SW 1271 (cell line): ENCODE measurements at regions not wholly inside any gene's neighbourhood (a gene's known extent, or its start where the extent isn't known, plus 50 kb on each side); places are given as distances from the start of the nearest gene placed in this dataset.

Source experiments
- DNase-seq, 2 experiments: peaks; one replicate each; lab custom pipeline; 2025; lab: John Stamatoyannopoulos, UW

DNA sequence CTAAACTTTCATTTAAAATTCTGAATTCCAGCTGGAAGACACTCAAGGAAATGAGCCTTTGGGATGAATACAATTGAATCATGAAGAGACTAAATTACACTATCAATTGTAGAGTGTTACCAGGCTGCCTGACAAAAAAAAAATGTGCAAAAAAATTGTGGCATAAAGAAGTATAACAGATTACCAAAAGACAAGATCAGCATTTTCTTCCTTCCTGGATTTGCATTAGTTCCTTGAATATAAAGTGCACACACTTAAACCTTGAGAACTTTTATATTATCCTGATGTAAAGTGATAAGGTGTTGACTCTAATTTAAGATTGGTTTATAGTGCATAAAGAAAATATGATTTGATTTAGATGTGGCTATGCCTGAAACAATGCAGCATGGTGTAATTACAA, 412.7 kb upstream of the KLF6 start:
- DNase-seq: no peak

DNA sequence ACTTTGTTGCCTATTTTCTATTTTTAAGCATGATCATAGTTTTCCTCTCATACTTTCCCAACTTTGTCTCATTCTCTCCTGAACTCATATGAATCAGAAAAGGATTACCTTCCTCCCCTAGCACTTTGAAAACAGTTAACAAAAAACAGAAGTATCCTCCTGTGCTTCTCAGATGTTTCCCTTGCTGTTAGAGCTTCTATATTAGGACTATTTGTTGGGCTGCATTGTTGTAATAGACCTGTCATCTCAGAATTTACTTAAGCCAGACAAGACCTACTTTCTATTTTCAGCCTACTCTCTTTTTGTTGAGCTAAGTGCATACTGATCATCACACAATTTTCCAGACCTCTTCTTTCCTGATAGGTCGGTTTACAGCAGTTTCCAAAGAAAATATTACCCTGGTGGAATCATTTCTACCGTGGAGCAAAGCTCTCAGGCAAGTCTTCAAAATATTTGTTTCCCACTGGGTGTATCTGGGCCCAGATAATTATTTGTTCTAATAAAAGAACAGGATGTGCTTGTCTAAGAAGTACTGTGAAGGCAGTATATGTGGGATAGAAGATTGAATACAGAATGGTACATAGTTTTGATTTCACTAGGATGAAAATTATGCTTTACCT, 411.9 kb upstream of the KLF6 start:
- no peak for DNase-seq

DNA sequence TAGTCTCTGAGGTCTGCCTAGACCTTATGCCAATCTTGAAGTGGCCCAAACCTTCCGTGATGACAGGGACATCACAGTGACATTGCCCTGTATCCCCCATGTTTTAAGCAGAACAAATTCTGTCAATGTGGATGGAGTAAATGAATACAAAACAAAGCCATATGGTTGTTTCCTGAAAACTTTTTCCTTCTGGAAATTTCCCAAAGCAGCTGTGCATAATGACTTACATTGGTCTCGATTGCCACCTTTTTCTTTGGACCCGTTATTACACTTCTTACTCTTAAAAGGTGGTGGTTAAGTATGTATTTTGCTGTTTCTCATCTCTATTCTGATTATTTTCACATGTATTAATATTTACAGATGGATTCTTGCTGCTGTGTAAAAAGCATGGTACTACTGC, 411.2 kb upstream of the KLF6 start:
- no peak for DNase-seq

- DNase-seq: peak in 1 of 2 experiments; percentile 16
Measured at GRCh38 chr10:4195213-4195612, 410.2 kb upstream of the KLF6 start.

DNA sequence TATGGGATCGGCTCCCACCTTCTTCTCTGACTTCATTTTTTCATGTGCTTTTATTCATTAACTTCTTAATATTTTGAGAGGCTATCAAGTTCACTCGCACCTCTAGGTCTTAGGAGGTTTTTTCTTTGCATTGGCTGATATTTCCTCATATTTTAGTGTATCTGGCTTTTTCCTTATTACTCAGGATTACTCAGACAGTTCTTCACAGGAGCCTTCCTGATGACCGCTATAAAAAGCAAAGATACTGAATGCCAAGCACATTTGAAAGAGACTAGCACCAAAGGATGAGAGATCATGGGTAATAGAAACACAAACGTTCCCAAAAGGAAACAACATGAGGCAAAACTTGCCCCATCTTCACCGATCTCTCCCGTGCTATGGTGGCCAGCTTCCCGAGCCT, 409.2 kb upstream of the KLF6 start:
- DNase-seq: no peak

DNA sequence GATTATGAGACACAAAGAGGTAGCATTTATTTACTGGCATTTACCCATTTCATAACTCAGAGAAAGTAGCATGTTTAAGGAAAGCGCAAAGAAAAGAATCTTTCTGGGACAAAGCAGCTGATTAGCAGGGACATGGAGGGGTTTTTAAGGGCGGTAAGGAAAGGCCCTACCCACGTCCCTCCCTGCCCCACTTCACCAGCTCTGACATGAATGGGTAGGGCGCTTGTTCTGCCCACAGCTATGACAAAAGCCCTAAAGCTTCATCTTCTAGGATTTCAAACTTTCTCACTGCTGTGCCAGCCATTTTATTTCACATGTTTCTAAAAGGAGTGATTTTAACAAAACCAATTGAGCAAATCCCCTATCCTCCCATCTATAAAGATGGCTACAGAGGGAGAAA, 406.9 kb upstream of the KLF6 start:
- DNase-seq: no peak

DNA sequence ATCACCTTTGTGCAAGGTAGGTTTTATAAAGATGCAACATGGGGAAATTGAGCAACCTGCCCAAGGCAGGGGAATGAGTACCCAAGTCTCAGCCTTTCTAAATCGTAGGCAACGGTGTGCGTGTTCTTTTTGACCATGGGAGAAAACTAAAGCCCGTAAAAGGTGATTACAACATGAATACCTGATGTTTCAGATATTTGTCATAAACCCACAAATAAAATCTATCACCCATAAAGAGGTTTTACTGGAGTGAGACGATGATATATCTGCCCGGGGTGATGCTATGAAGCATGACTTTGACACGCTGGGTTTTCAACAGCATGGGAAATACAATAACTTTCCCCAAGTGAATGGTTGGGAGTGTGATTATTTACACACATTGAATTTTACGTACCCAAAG, 406.3 kb upstream of the KLF6 start:
- DNase-seq: no peak

- DNase-seq: no peak
Measured at GRCh38 chr10:4190876-4191275, 405.9 kb upstream of the KLF6 start.

DNA sequence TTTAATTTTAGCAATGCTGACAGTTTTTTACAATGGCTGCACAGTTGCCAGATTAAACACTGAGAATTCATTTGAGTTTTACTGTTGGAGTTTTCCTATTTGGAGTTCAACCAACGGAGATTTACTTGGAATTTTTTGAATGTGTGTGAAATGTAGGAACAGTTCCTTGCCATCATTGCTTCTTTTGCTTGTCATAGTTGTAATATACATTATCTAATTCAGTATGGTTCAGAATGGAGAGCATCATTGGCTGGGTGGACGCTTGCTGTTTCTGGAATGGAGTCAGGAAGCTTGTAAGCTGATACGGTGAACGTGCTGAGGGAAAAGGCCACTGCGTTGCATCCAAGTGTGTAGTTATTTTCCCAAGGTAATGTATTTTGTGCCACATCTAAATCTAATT, 404.3 kb upstream of the KLF6 start:
- DNase-seq: no peak

DNA sequence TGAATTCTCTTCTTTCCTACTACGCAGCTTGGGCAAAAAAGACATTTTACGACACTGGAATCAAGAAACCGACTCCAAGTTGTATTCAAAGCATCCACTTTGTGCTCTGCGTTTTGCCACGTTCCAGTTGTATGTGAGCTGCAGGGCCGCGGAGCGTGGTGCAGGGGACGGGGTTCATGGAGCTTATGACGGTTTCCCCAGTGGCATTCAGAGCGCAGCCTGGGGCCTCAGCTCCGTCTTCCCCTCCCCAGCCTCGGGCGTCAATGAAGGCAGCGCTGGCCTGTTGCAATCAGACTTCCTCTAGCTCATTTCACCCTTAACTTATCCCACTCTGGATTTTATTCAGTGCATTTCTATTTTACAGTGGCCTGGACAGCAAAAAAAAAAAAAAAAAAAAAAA, 403.4 kb upstream of the KLF6 start:
- DNase-seq: no peak

DNA sequence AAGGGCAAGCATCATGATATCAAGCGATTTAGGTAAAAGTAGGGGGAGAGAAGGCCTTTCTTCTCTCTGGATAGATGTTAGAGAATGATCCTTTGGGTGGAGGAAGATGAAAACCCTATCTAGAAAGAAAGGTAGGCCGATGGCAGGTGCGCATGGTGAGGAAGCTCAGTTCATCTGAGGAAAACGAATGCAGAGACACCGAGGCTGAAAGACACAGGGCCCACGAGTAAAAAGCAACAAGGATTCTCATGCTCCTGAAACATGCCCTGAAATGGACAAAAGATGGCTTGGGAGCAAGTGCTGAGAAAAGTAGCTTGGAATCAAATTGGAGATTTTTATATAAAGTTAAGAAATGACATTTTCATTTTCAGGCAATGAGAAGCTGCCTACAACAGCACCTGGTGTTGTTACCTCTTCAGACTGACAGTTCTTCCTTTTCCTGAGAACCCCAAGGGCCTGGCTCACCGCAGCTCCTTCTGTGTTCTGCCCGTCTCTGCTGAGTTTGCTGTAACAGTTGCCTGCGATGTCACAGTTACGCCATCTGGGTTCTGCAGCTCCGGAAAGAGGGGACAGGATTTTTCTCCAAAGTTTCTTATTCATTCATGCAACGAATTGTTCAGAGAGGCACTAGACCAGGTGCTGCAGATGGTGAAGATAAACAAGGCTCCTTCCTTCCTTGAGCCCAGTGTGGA, 402.0 kb upstream of the KLF6 start:
- DNase-seq: no peak

DNA sequence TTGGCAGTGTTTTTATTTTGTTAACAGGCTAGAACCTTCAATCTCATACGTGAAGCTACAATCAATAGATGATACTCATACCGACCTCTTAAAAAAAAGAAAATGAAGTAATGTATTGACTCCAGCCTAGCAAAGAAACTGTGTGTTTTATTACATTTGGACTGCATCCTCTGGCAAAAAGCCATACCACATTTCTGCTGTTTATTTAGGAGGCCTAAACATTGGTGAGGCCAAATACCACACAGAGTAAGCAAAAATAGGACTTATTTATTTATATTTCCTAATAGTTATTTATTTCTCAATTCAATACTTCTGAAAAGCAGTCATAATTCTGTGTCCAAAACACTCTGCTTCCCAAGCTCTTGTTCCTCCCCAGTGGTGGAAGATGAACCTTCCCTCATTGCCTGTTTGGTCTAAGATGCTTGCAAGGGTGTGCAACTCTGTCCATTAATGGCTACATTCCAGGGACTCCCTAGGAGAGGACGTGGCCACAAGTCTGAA, 398.8 kb upstream of the KLF6 start:
- no peak for DNase-seq

DNA sequence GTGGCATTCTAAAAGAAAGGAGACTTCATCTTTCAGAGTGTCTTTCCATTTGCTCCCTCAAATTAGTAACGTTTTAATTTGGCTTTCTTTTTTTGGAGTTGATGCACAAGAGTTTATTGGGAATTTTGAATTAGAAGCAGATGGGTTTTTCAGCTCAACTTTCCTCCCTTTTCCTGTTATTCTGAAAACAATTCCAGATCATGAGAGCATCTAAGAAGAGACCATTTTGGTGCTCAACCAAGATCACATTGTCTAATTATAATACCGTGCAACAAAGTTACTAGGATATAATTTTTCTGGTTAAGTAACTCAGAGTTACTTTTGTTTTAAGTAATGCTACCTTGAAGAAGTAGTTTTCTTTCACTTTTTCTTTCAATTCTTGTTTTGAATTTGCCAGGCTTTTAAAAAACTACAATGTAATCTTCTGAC, 396.6 kb upstream of the KLF6 start:
- DNase-seq: no peak

GRCh38 chr10:4181081-4181480, 396.1 kb upstream of the KLF6 start:
- DNase-seq: no peak

DNA sequence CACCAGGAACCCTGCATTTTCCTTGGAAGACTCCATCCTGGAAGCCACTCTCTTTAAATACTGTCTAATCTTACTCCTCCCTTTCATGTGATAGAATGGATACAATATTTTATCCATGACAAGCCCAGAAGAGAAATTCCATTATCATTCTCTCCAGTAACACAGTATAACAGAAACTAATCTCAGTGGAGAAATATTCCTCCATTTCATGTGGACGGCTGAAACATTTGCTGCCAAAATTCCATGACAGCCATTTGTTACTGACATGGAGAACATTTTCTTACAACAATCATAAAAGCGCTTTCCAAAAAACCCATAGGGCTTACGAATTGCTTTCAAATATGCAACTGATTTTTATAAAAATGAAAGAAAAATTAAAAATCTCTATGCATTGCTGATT, 392.8 kb upstream of the KLF6 start:
- DNase-seq: no peak

DNA sequence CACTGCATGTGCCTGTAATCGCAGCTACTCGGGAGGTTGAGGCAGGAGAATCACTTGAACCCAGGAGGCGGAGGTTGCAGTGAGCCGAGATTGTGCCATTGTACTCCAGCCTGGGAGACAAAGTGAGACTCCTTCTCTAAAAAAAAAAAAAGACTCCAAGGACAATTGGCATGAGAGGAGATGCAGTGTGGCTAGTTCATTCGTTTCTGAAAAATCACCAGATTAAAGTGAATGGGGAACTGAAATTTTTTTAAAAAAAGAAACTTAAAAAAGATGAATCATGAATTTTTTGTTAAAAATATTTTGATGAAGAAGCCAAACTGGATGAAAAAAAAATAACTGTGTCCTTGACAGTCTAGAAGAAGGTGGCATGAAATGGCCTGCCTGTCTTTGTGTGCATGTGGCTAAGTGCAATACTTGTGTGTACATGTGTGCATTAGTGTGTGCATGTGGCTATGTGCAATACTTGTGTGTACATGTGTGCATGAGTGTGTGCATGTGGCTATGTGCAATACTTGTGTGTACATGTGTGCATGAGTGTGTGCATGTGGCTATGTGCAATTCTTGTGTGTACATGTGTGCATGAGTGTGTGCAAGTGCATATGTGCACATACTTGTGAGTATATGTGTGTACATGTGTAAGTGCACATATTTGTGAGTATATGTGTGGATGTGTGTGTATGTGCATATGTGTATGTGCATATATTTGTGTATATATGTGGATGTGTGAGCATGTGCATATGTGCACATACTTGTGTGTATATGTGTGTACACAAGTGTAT, 391.7 kb upstream of the KLF6 start:
- no peak for DNase-seq

- DNase-seq: peak in 1 of 2 experiments; percentile 4
Measured at GRCh38 chr10:4174197-4174596, 389.2 kb upstream of the KLF6 start.

DNA sequence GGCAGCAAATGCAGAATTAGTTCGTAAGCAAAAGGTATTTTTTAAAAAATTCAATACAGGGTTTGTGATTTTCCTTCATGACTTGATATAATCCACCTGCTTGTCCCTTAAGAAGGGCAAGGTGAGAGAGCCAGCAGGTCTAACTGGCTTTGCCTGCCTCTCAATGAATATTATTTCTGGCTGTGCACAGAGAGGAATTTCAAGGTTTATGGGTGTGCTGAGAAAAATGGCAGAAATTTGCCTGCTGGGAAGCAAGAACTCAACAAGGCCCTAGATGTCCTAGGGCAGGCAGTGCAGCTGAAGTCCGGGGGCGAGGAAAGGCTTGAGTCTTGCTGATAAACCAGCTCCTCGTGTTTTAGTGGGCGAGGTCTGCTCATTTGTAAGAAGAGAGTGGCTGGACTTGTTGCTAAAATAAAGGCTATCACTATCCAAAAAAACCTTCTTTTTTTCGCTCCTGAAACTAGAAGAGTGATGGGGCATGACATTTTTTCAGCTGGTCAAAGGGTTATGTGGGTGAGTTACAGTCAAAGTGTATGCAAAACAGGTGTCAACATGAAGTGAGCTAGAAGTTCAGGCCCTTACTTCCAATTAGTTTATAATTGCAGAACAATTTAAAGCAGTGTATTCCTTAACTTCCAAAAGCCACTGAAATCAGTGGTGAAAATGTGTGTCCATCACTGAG, 385.8 kb upstream of the KLF6 start:
- no peak for DNase-seq

DNA sequence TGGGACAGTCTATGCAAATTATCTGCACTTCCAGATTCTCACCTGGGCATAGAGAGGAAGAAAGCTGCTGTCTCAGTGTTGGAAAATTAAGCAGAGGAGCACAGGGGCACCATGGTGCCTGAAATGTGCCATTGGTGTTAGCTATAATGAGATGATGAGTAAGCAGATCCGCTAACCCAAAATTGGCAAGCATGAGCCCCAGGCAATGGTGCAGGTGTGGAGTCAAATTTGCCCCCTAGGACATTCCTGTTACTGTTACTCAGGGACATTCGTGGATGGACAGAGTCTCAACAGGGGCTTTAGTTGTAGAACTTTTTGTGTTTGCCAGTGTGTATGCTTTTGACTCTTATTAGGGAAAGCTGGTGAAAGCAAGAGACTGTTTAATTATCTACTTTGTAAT, 385.2 kb upstream of the KLF6 start:
- DNase-seq: no peak

GRCh38 chr10:4169448-4169847, 384.4 kb upstream of the KLF6 start:
- no peak for DNase-seq

DNA sequence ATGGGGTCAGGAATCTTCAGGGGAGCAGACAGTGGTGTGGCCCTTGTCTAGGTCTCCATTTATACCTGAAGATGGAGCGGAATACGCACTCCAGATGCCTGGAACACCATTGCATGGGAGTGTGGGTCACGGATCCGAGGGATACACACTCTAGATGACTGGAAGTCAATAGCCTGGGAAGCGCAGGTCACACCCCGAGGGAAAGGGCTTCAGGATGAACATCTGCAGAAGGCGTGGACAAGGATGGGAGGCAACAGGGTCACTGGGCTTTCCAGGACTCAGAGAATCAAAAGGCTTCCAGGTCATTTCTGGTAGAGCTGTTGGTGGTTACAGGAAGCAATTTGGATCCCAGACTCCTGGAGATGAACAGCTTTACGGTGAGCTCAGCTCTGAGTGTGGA, 382.2 kb upstream of the KLF6 start:
- no peak for DNase-seq

GRCh38 chr10:4162571-4163286, 377.7 kb upstream of the KLF6 start:
- DNase-seq: no peak
